NCI-H82 treated with DMSO at 0.1 percent for 48 hours (cell line): ENCODE measurements at regions not wholly inside any gene's neighbourhood (a gene's known extent, or its start where the extent isn't known, plus 50 kb on each side); places are given as distances from the start of the nearest gene placed in this dataset.
A peak's percentile ranks its signal among the peaks of the same experiment; 100 is the strongest.

Experiments used
- DNase-seq: peaks from one replicate; lab custom pipeline; 2025; ENCODE audit not compliant: unreplicated experiment; lab: John Stamatoyannopoulos, UW

- no peak for DNase-seq
Observed at GRCh38 chr11:104534278-104534677, 364.0 kb downstream of the CASP12 start.

DNA sequence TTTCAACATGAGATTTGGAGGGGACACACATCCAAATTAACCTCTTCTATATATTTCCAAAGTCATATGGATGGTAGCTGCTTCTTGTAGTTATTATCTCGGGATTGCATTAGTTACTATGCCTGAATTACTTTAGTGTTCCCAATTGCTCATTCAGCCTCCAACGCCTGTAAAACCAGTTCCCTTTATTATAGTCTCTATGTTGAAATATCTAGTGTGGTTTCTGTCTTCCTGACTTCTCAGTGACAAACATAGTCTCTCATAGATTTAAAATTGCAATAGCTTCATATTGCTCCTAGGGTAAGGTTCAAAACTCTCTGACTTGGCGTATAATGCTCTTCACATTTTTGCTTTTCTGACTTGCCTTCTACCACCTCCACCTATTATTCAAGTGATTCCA lies 366.4 kb downstream of the CASP12 start:
- no peak for DNase-seq

GRCh38 chr11:104531075-104531474 lies 367.1 kb upstream of the PDGFD start:
- no peak for DNase-seq

GRCh38 chr11:104529906-104530305 lies 366.0 kb upstream of the PDGFD start:
- DNase-seq: no peak

- DNase-seq: peak; percentile 14
Observed at GRCh38 chr11:104529213-104529612, 365.3 kb upstream of the PDGFD start.

DNA sequence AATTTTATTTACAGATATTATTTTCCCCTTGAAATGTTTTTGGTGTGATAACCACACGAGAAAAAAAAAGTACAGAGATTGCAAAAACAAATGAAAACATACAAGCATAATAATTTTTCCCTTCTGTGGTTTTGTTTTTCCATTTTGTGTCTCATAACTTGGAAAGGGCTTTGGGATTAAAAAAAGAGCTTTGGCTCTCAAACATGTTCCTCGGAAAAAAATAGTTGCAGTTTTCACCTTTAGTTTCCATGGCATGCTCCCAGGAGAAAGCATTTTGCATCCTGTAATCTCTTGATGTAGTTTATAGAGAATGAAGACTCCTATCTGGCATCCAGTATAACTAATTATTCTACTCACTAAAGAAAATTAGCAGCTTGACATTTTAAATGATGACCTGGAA lies 362.1 kb upstream of the PDGFD start:
- DNase-seq: no peak

GRCh38 chr11:104525416-104525815 lies 361.5 kb upstream of the PDGFD start:
- DNase-seq: no peak

DNA sequence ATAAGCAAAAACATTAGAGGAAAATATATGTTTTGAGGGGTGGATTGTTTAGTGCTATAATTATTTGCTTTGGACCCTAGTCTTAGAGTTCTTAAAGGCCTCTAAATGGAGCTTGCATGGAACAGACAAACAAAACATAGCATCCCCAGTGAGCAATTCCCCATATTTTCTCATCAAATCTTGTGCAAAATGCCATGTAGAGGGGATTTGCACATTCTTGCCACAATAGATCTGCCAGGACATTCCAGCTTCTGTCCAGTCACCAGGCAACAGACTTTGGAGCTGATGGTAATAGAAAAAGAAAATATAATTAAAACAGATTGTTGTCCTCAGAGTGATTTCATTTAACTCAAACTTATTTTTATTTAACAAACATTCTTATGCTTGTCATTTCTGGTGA lies 360.3 kb upstream of the PDGFD start:
- DNase-seq: no peak

DNA sequence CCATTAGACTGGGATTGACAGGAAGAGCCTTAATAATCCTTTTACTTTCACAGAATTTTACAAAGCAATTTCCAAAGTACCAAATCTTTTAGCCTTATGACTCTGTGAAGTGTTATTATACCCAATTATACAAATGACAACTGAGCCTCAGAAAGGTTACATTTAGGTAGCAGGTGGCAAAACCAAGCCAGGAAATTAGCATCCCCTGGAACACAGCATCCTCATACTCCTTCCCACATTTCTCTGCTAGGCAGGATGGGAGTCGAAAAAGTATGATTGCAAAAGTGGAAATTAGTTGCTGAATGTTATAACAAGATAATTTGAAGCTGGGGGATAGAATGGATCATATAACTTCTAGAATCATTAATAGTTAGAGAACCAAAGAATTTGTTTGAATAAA lies 359.7 kb upstream of the PDGFD start:
- no peak for DNase-seq

- DNase-seq: no peak
Observed at GRCh38 chr11:104522650-104523049, 358.7 kb upstream of the PDGFD start.

- no peak for DNase-seq
Observed at GRCh38 chr11:104522123-104522522, 358.2 kb upstream of the PDGFD start.

DNA sequence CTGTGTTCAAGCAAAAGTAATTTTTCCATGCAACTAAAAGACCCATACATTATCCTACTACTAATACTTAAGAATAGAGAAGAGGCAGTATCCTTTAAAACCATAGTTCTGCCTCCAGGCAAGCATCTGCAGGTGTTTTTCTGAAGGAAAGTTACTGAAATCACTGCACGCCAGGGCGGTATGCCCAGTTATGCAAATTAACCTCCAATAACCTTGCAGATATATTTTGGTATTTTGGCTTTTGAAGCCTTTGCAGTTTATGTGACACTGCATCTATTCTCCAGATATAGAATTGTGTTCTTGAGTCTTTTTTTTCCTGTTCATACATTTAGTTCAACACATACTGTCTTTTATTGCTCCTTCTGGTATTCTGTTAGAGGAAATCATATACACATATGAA lies 346.2 kb upstream of the PDGFD start:
- no peak for DNase-seq

- no peak for DNase-seq
Observed at GRCh38 chr11:104490182-104490581, 326.2 kb upstream of the PDGFD start.

GRCh38 chr11:104488561-104488960 lies 324.6 kb upstream of the PDGFD start:
- DNase-seq: no peak

GRCh38 chr11:104487046-104487806 lies 323.3 kb upstream of the PDGFD start:
- DNase-seq: no peak

GRCh38 chr11:104484804-104485554 lies 321.0 kb upstream of the PDGFD start:
- DNase-seq: no peak

- DNase-seq: no peak
Observed at GRCh38 chr11:104476898-104477297, 313.0 kb upstream of the PDGFD start.

- DNase-seq: no peak
Observed at GRCh38 chr11:104476454-104476853, 312.5 kb upstream of the PDGFD start.

DNA sequence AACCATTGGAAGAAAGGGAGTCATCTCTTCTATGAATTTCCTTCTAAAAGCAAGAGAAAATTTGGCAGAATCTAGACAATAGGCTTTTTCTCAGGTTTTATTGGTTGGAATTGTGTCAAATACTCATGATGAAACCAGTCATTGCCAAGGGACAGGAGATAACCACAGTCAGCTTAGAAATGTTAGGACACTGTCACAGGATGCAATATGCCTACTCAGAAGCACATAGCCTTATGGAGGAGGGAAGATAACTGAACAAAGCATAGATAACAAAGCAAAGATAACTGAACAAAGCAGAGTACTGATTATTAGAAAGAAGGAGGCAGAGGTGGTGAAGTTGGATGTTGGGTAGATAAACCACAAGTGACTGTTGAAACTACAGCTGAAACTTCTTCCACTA lies 303.5 kb upstream of the PDGFD start:
- no peak for DNase-seq

DNA sequence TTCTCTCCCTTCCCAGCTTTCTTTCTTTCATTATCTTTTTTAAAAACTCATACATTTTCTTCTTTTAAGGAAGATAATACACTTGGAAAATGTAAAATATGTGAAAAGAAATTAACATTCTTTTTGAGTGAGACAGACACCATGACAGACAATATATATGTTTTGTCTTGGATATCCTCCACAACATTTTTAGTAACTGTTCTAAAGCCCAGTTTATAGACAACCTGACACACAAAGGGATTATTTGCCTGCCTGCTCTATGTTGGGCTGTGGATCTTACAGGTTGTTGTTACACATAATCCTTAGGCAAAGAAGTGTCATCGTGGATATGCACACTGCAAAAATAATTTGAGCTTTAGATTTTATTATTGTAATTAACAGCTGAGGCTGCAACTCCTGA lies 301.4 kb upstream of the PDGFD start:
- no peak for DNase-seq

- DNase-seq: no peak
Observed at GRCh38 chr11:104464691-104465090, 300.7 kb upstream of the PDGFD start.

DNA sequence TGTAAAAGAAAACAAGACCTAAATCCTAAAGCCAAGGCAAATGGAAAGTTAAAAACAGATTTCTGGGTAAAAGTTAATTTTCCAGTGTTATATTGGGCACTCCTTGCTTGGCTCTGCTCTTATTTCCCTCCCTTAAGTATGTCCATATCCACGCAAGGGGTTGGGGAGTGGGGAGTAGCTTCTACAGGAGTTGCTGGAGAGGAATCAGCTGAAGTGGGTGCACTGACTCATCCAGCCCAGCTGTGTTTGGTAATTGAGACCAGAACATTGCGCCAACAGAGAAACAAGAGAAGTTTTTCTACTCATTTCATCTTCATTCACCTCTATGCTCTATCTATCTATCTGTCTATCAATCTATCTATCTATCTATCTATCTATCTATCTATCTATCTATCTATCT lies 298.4 kb upstream of the PDGFD start:
- no peak for DNase-seq
